B cell (primary cell): ENCODE measurements at regions not wholly inside any gene's neighbourhood (a gene's known extent, or its start where the extent isn't known, plus 50 kb on each side); places are given as distances from the start of the nearest gene placed in this dataset.

Experiments used
- CTCF ChIP-seq: fragments of 200-600 bp; IDR thresholded peaks from one replicate; pipeline ENCODE4 v1.8.0; 2022; ENCODE audit warnings: antibody characterized with exemption, mild to moderate bottlenecking
- EZH2 ChIP-seq: IDR thresholded peaks from 2 replicates; pipeline ENCODE4 v1.6.1; 2012; ENCODE audit warnings: borderline replicate concordance, low read depth, mild to moderate bottlenecking, moderate library complexity, low read length; ENCODE audit not compliant: insufficient read depth, poor library complexity, severe bottlenecking

DNA sequence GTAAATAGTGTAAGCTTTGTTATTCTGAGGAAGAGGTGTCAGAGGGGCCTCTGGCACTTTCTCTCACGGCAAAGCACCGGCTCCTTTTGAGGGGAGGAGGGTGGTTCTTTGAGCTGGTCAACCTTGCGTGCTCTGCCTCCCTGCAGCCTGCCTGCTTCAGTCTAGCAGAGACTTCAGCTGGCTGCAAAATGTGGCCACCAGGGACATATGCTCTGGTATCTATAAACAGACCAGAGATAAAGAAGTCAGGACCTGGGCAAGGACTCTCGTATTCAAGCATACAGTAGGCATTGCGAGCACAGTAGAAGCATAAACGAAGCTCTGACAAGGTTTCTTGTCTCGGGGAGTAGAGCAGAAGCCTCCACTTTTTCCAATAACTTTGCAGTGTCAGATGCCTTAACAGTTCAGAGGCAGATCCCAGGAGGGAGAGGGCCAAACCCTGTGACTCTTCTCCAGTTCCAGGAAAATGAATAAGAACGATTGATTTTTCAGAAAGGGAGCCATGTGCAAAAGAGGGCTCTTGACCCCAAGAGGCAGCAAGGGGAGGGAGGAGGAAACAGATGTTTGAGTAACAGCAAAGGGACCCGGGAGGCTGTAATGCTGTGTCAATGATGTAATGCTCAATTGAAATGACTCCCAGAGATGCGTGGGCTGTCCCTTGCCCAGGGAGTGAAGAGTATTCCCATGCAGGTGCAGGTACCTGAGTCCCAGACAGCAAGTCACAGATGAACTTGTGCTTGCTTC is 57.9 kb upstream of the TEX13D start:
- TF ChIP-seq CTCF (no peak), EZH2 (no peak)
